Endothelial cell of umbilical vein (primary cell): ENCODE measurements at regions not wholly inside any gene's neighbourhood (a gene's known extent, or its start where the extent isn't known, plus 50 kb on each side); places are given as distances from the start of the nearest gene placed in this dataset.

ENCODE experiments used
- BruUV-seq: library from RNA; stranded (reverse); fragments of 400-500 nt; replicated peaks from 2 replicates; lab custom pipeline; 2021; lab: Mats Ljungman, UMichigan
- CTCF ChIA-PET: fragments of 300-600, 350-600 bp; sonication (Branson Sonifier 250); formaldehyde crosslinking; loops from one replicate; lab custom pipeline; 2021; ENCODE audit warnings: antibody characterized with exemption, inconsistent platforms; lab: Charles Lee
- POLR2A ChIA-PET: fragments of 300-600, 350-600 bp; sonication (Branson Sonifier 250); formaldehyde crosslinking; loops from one replicate; lab custom pipeline; 2021; ENCODE audit warnings: antibody characterized with exemption, inconsistent platforms; lab: Charles Lee
- DNase-seq: peaks from one replicate; pipeline ENCODE4 v3.0.0-alpha.2; 2011; ENCODE audit warnings: low read depth, low spot score
- FAIRE-seq: peaks from 2 replicates; lab custom pipeline; 2011; peaks lifted over from hg19 to GRCh38; lab: Jason Lieb, UNC
- H2AFZ ChIP-seq: 2 replicates; pipeline ENCODE4 v1.6.0; 2012; ENCODE audit warnings: low read depth, low read length, control low read depth, inconsistent platforms
- H3K27ac ChIP-seq: 2 replicates; pipeline ENCODE4 v1.5.1; 2011; ENCODE audit warnings: low read depth, mild to moderate bottlenecking, control low read depth, low read length, moderate library complexity; ENCODE audit not compliant: insufficient read depth
- H3K27me3 ChIP-seq, 2 experiments: 2 replicates each; pipeline versions ENCODE4 v1.6.0 to v1.6.1; 2011; ENCODE audit warnings: low read length in 2 of 2, mixed read lengths in 1 of 2; ENCODE audit not compliant: control insufficient read depth in 2 of 2, insufficient read depth in 2 of 2
- H3K36me3 ChIP-seq, 2 experiments: 2 replicates in 1 of 2; 3 replicates in 1 of 2; pipeline ENCODE4 v1.5.1; 2011; ENCODE audit warnings: low read length in 2 of 2, mild to moderate bottlenecking in 1 of 2, moderate library complexity in 1 of 2; ENCODE audit not compliant: control insufficient read depth in 2 of 2, insufficient read depth in 2 of 2; ENCODE audit errors: extremely low read depth in 1 of 2
- H3K4me1 ChIP-seq: 3 replicates; pipeline ENCODE4 v1.5.1; 2011; ENCODE audit warnings: mild to moderate bottlenecking, low read length; ENCODE audit not compliant: control insufficient read depth, insufficient read depth; ENCODE audit errors: extremely low read depth
- H3K4me2 ChIP-seq: 2 replicates; pipeline ENCODE4 v1.6.1; 2011; ENCODE audit warnings: low read length, control low read depth, mixed read lengths; ENCODE audit not compliant: insufficient read depth
- H3K4me3 ChIP-seq, 3 experiments: fragments of 200-600 bp in 1 of 3; sonication (generic), shearing (Covaris generic) in 1 of 3; replicated peaks in 1 of 3; 2 replicates each; pipeline ENCODE4 v1.5.1; 2011 to 2016; ENCODE audit warnings: control low read depth in 3 of 3, low read length in 3 of 3, mild to moderate bottlenecking in 2 of 3, inconsistent platforms in 1 of 3, low read depth in 1 of 3, moderate library complexity in 1 of 3; ENCODE audit not compliant: insufficient read depth in 1 of 3
- H3K79me2 ChIP-seq: 2 replicates; pipeline ENCODE4 v1.6.0; 2012; ENCODE audit warnings: low read length, inconsistent platforms; ENCODE audit not compliant: control insufficient read depth, insufficient read depth
- H3K9ac ChIP-seq: replicated peaks from 2 replicates; pipeline ENCODE3; 2011; ENCODE audit warnings: low read length, control low read depth; ENCODE audit not compliant: insufficient read depth; ENCODE audit errors: extremely low read depth
- H3K9me1 ChIP-seq: replicated peaks from 3 replicates; pipeline ENCODE4 v1.6.0; 2011; ENCODE audit warnings: mild to moderate bottlenecking, low read length; ENCODE audit not compliant: control insufficient read depth, insufficient read depth; ENCODE audit errors: extremely low read depth
- H3K9me3 ChIP-seq: replicated peaks from 2 replicates; pipeline ENCODE4 v1.5.1; 2012; ENCODE audit warnings: low read length, inconsistent platforms; ENCODE audit not compliant: control insufficient read depth, insufficient read depth
- H4K20me1 ChIP-seq: replicated peaks from 2 replicates; pipeline ENCODE3; 2011; ENCODE audit warnings: mild to moderate bottlenecking, low read length; ENCODE audit not compliant: control insufficient read depth, insufficient read depth; ENCODE audit errors: extremely low read depth
- EZH2 ChIP-seq: IDR thresholded peaks from 2 replicates; pipeline ENCODE4 v1.6.1; 2012; ENCODE audit warnings: borderline replicate concordance, low read depth, mild to moderate bottlenecking, moderate library complexity, low read length, inconsistent platforms; ENCODE audit not compliant: severe bottlenecking
- FOS ChIP-seq: IDR thresholded peaks from 2 replicates; pipeline ENCODE4 v1.6.1; 2011; ENCODE audit warnings: mild to moderate bottlenecking, low read length, moderate library complexity, borderline replicate concordance; ENCODE audit not compliant: insufficient read depth
- GATA2 ChIP-seq: IDR thresholded peaks from 2 replicates; pipeline ENCODE4 v1.7.0; 2011; ENCODE audit warnings: low read depth, mild to moderate bottlenecking, moderate library complexity, mixed read lengths, low read length; ENCODE audit not compliant: insufficient read length, insufficient read depth
- JUN ChIP-seq: IDR thresholded peaks from 2 replicates; pipeline ENCODE4 v1.6.1; 2011; ENCODE audit warnings: borderline replicate concordance, low read depth; ENCODE audit not compliant: insufficient read length, insufficient read depth
- MYC ChIP-seq: IDR thresholded peaks from one replicate; pipeline ENCODE4 v1.6.1; 2011; ENCODE audit warnings: mild to moderate bottlenecking, low read depth, low read length
- POLR2A ChIP-seq: IDR thresholded peaks from 2 replicates; pipeline ENCODE4 v1.6.1; 2012; ENCODE audit warnings: low read depth, mild to moderate bottlenecking, control low read depth, low read length
- POLR2AphosphoS5 ChIP-seq: IDR thresholded peaks from 2 replicates; pipeline ENCODE4 v1.6.1; 2012; ENCODE audit warnings: low read depth, mild to moderate bottlenecking, control low read depth, low read length, moderate library complexity; ENCODE audit not compliant: insufficient read depth
- dilution Hi-C: fragments of 300-500 bp; cut with MboI; formaldehyde crosslinking; loops from one replicate; pipeline ENCODE4 v1.15.0; 2019; ENCODE audit warnings: low sequenced_read_pairs; ENCODE audit not compliant: extremely low pct_ligation_motif_present
- intact Hi-C: fragments of 100-400 bp; cut with micrococcal nuclease; formaldehyde crosslinking; loops from one replicate; pipeline ENCODE4 v1.10.0; 2022
- TF ChIP-seq, protein P1 (sequence below), 2 donors: IDR thresholded peaks; 1 replicate in 1 of 2; 2 replicates in 1 of 2; pipeline ENCODE4 v1.5.1; 2011; ENCODE audit warnings: low read length in 2 of 2, mild to moderate bottlenecking in 2 of 2, moderate library complexity in 2 of 2, control low read depth in 1 of 2, inconsistent platforms in 1 of 2, low read depth in 1 of 2; ENCODE audit not compliant: insufficient read depth in 1 of 2; ENCODE audit errors: extremely low read depth in 1 of 2
- TF ChIP-seq, protein P2 (sequence below): IDR thresholded peaks from 2 replicates; pipeline ENCODE4 v1.6.1; 2011; ENCODE audit not compliant: insufficient read depth, insufficient read length

DNA sequence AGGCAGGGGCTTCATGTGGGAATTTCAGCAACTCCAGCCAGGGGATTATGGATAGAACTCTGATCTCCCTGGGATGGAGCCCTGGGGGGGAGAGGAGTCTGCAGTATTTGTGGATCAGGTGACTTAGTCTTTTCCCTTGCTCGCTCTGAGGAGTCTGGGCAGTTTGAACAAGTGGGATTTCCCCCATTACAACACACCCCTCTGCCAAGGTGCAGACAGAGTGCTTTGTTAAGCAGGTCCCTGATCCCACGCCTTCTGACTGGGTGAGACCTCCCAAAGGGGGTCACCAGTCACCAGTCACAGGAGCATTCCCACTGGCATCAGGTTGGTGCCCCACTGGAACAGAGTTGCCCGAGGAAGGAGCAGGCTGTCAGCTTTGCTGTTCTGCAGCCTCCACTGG is 123.9 kb downstream of the LHFPL1 start:
- Histone ChIP-seq H3K27me3 (no peaks in the 10 kb centered on the region), H3K79me2 (no peaks in the 10 kb centered on the region), H3K4me1 (no peaks in the 10 kb centered on the region), H3K36me3 (no peaks in the 10 kb centered on the region), H3K9ac (no peak overlapping the region), H3K4me3 (no peak overlapping the region), H2AFZ (no peak overlapping the region), H4K20me1 (no peaks in the 10 kb centered on the region), H3K4me2 (no peak overlapping the region), H3K27ac (no peak overlapping the region), H3K9me1 (no peaks in the 10 kb centered on the region), H3K9me3 (no peaks in the 10 kb centered on the region)
- dilution Hi-C loops = no loop called here
- CTCF ChIA-PET = no interaction called here
- POLR2A ChIA-PET = no interaction called here
- TF ChIP-seq FOS (no peak), POLR2A (no peak), GATA2 (no peak), JUN (no peak), MYC (no peak), POLR2AphosphoS5 (no peak), EZH2 (no peak)
- TF ChIP-seq, protein P1, sequence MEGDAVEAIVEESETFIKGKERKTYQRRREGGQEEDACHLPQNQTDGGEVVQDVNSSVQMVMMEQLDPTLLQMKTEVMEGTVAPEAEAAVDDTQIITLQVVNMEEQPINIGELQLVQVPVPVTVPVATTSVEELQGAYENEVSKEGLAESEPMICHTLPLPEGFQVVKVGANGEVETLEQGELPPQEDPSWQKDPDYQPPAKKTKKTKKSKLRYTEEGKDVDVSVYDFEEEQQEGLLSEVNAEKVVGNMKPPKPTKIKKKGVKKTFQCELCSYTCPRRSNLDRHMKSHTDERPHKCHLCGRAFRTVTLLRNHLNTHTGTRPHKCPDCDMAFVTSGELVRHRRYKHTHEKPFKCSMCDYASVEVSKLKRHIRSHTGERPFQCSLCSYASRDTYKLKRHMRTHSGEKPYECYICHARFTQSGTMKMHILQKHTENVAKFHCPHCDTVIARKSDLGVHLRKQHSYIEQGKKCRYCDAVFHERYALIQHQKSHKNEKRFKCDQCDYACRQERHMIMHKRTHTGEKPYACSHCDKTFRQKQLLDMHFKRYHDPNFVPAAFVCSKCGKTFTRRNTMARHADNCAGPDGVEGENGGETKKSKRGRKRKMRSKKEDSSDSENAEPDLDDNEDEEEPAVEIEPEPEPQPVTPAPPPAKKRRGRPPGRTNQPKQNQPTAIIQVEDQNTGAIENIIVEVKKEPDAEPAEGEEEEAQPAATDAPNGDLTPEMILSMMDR (IDR thresholded peaks at IDR 0.05; ENCODE audit: extremely low read depth in 1 of 2, insufficient read depth in 1 of 2, low read depth in 1 of 2, low read length in 2 of 2) = no peak
- TF ChIP-seq, protein P2, sequence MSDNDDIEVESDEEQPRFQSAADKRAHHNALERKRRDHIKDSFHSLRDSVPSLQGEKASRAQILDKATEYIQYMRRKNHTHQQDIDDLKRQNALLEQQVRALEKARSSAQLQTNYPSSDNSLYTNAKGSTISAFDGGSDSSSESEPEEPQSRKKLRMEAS = no peak
- FAIRE-seq (no peak), DNase-seq (no peak)
- no TSS peak for BruUV-seq
- intact Hi-C loops = no loop called here
